Glomerular endothelial cell (primary cell): ENCODE measurements at regions not wholly inside any gene's neighbourhood (a gene's known extent, or its start where the extent isn't known, plus 50 kb on each side); places are given as distances from the start of the nearest gene placed in this dataset.
"Not testable (repeated sequence)": the region's sequence is repeated elsewhere in the genome, so short reads cannot be mapped to it uniquely, and the experiment has no call there.

Experiments used
- DNase-seq: peaks from one replicate; pipeline ENCODE4 v3.0.0-alpha.2; 2011; ENCODE audit warnings: low read depth, low spot score; ENCODE audit errors: extremely low read depth

DNA sequence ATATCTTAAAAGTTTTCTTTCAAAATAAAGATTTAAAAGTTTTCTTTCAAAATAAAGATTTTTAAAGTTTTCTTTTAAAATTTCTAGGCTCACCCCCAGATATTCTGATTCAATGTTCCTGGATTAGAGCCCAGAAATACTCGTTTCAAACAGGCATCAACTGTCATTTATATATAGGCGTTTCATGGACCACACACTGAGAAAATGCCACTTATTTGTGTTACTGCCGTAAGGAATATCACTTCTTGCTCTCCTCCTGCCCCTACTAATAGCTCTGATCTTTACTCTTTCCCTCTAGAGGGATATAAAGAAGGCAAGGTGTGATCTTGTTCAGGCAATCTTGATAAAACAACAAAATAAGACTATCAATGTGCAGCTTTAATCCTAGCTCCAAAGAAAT is 1324.1 kb downstream of the CDH8 start:
- no peak for DNase-seq

DNA sequence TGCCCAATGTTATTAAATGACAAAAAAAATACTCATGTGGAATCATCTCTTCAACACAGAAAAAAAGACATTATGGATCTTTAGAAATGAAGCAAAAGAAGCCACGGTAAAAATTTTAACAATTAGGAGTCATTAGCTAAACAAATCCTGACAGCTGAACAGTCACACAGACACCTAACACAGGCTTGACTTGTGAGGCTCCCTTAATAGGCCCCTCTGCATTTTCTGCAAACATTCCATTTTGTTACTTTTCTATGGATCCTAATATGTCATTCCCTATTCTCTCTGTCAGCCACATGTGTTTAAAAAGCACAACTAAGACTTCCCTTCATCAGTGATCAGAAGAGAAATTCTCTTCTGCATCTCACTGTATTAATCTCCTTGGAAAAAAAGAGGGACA is 1331.5 kb downstream of the CDH8 start:
- no peak for DNase-seq

DNA sequence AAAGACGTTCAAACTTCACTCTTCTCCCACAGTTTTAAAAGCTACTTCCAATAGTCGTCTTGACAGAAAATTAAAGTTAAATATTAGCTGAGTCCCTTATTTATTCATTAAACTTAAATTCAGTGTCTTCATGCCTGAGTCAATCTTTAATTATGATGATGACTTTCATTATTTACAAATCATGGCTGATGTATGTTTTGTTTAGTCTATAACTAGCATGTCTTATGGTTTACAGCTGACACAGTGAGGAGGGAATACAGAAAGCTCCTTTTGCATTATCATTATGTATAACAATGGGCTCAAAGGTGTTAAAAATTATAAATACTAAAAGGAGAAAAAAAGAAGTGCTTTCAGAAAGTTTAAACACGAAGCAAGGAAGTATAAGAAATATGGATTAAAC is 1333.1 kb downstream of the CDH8 start:
- DNase-seq = no peak

GRCh38 chr16:60686824-60687223 is 1349.4 kb downstream of the CDH8 start:
- no peak for DNase-seq

GRCh38 chr16:60684002-60684401 is 1352.2 kb downstream of the CDH8 start:
- DNase-seq = no peak

- DNase-seq = no peak
These were observed 1354.0 kb downstream of the CDH8 start for GRCh38 chr16:60682219-60682618.

GRCh38 chr16:60681043-60681442 is 1355.2 kb downstream of the CDH8 start:
- DNase-seq = no peak

DNA sequence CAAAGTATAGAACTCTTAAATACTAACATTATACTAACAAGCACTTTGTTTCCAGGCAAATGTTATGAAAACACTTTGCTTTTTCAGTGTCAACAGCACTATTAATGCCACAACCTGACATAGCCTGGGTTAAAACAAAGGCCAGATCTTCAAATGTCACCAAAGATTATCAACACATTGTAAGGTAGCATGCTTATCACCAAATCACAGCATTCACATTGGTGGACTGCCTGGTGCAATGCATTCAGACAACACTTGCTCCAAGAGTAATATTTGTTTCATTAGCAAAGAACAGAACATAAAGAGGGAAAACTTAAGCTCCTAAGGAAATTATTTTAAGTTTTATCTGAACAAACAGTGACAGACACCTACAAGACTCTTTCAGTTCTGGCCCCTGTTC is 1361.2 kb downstream of the CDH8 start:
- no peak for DNase-seq

DNA sequence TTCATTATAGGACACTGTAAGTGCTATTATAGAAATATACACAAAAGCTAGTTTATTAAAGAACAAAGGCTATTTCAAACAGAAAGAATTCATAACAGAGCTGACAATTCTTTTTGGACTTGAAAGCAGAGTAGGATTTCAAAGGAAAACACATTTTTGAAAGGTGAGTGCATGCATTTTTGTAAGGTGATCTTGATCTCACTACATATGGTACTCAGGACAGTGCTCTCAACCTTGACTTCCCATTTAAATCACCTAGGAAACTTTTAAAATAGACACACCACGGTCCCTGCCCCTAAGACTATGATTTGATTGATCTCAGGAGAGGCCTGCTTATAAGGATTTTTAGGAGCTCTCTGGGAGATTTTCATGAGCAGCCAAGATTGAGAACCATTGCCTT is 1362.0 kb downstream of the CDH8 start:
- DNase-seq = no peak

DNA sequence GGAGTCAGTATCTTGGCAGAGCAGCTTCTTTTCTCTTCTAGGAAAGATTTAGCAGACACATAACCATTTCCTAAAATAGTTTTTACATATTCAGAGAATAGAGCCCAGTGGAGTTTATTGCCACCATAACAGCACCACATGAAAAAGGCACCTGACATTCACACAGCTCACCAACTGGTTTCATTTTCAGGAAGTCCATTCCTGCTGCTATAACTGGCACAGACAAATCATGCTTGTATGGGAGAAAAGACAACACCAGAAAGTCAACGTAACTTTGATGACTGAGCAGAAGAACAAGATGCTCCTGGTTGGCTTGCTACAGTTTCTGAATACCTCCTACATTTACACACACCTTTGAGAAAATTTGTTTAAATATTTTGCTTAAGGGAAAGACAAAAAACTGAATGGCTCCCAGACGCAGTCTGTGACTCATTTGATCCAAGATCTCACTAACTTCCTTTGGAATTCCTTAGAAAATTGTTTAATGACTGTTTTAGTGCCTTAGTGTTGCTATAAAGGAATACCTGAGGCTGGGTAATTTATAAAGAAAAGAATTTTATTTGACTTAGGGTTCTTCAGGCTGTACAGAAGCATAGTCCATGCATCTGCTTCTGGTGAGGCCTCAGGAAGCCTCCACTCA is 1380.6 kb downstream of the CDH8 start:
- no peak for DNase-seq

DNA sequence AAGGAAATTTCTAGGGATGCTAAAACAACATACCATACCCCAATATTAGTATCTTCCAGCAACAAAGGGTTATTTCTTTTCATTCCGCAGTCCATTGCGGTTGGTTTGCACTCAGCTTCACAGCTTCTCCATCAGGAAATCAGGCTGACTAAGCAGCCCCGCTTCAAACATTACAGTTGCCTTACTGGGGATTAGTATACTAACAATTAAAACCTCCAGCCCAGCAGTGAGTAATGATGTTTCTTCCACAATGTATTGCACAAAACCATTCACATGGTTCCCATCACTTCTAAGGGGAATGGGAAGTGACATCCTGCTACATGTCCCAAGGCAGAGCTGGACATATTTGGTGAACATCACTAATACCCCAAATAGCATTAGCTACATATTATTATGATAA is 1384.9 kb downstream of the CDH8 start:
- DNase-seq = no peak

DNA sequence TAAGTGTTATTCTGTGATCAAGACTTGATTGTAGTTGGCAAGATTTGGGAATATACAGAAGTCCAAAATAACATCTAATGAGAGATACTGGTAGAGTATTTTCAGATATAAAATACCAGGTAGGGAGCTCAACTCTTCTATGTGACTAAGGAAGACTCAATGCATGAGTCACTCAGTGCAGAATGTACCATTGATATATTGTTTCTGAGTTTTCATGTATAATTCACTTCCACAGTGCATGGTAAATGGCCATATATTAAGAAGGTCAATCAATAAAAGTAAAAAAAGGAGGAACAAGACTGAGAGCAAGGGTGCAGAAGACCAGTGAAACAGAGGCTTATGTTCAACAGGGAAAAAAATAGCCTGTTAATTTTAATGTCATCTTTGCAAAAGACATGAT is 1387.9 kb downstream of the CDH8 start:
- no peak for DNase-seq

DNA sequence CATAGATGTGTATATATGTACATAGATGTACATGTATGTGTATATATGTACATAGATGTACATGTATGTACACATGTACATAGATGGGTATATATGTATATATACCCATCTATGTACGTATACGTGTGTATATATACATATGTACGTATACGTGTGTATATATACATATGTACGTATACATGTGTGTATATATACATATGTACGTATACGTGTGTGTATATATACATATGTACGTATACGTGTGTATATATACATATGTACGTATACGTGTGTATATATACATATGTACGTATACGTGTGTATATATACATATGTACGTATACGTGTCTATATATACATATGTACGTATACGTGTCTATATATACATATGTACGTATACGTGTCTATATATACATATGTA is 1388.8 kb downstream of the CDH8 start:
- DNase-seq = not testable (repeated sequence)

DNA sequence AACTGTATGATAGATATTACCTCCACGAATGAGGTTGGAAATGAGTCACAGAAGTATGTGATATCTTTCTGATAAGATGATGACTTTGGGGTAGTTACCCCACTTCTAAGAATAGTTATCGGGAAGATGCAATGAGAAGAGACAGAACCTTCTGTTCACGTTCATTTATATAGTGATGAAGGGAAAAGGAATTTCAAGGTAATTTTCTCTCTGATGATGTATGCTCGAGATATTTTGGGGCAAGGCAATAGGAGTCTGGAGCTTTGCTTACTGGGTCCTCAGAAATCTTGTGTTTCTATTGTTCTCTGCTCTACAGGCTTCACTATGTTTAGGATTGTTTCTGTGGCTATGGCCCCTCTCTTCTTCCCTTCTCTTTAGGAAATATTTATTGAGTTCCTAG is 1389.6 kb downstream of the CDH8 start:
- no peak for DNase-seq

DNA sequence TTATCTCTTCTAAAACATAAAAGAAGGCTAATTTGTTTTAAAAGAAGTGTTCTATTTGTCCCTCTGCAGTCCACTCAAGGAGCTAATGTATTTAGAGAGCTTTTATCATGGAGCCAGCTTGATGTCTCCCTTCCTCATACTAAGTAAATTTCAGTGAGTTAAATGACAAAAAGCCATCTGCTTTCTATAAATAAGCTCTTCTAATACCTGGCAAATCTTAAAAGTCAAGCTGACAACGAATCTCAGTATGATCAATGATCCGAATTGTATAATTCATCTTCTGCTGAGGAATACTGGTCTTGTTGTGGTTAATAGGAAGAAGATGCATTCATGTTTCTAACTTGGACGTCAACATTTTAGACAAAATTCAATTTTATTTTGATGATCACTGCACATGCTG is 1390.7 kb downstream of the CDH8 start:
- DNase-seq = no peak

DNA sequence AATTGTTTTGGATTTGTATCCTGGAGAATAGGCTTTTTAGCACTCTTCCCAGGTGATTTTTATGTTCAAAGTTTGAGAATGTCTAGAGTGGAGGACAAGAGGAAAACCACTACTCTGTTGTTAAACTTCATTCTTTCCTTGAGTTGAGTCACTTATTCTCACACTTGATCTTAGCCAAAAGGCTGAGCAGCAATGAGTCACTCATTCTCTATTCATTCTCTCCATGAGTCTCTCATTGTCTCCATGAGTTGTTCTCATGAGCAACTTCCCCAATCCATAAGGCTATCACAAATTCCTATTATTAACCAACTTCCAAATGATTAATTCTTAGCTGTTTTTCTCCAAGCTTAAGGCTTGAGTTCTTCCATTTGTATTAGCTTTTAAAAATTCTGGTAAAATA is 1393.3 kb downstream of the CDH8 start:
- no peak for DNase-seq

GRCh38 chr16:60641067-60641665 is 1395.1 kb downstream of the CDH8 start:
- DNase-seq = no peak

DNA sequence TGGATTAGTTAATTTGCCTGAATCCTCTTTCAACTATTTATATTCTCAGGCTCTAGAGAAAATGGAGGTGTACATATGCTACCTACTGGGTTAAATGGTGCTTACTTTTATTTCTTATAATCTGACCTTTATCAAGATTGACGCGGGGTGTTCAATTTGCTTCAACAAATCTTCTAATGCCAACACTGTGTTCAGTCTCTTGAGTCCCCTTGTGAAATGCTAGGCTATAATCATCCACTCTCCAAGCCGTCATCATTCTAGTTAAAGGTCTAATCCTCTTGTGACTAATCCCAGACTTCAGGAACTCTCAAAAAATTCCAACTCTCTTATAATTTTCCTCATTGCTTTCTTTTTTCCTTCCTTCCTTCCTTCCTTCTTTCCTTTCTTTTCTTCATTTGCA is 1396.2 kb downstream of the CDH8 start:
- DNase-seq = no peak

DNA sequence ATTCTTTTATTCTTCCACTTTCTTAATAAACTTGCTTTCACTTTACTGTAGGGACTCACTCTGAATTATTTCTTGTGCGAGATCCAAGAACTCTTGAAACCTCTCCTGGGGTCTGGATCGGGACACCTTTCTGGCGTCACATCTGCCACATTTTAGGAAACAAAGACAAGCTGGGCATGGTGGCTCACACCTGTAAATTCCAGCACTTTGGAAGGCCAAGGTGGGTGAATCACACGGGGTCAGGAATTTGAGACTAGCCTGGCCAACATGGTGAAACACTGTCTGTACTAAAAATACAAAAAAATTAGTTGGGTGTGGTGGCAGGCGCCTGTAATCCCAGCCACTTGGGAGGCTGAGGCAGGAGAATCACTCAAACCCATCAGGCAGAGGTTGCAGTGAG is 1399.6 kb downstream of the CDH8 start:
- not testable (repeated sequence) for DNase-seq

- DNase-seq = no peak
These were observed 1400.1 kb downstream of the CDH8 start for GRCh38 chr16:60636117-60636516.

GRCh38 chr16:60635548-60635947 is 1400.7 kb downstream of the CDH8 start:
- DNase-seq = no peak

DNA sequence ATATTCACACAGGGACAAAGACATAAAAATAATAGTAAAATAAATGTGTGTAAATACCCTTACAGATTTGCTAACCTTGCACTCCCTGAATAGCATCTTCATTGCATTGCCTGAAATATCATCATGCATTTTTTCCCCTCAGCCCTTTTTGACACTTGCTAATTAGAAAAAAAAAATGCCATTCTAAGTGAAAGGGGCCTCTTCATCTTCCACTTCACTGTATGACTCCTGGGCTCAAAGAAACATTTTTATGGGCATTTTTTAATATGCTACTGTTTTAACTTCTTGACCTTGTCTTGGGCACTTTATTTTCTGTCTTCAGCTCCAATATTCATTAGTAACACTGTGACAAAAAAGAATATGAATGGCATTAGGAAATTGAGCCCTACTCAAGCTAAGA is 1424.4 kb downstream of the CDH8 start:
- no peak for DNase-seq

DNA sequence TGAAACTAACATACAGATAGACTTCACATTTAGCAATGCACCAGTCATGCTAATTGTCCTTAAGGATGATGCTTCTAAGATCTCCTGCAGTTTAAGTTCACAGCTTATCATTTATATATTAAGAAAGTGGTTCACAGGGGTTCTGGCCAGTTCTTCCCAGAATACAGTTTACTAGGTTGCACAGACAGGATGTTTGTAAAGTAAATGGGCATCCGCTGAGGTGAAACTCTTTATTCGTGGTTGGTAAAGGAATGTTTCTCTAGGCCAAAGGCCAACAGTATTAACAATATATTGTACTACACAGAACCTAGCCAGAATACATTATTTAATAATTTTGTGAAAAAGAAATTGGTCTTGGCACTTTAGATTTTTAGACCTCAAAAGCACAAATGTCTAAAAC is 1427.3 kb downstream of the CDH8 start:
- no peak for DNase-seq
